ENCODE measurements at regions not wholly inside any gene's neighbourhood (a gene's known extent, or its start where the extent isn't known, plus 50 kb on each side); places are given as distances from the start of the nearest gene placed in this dataset.
A peak's percentile ranks its signal among the peaks of the same experiment; 100 is the strongest.
"Not testable (repeated sequence)": the region's sequence is repeated elsewhere in the genome, so short reads cannot be mapped to it uniquely, and the experiment has no call there.

GRCh38 chr20:53654932-53655624 lies 61.4 kb upstream of the ZNF217 start:
- DNase-seq (ENCODE audit: low read depth, low spot score) = no peak
- TF ChIP-seq POLR2AphosphoS5 (IDR thresholded peaks at IDR 0.05; ENCODE audit: borderline replicate concordance, low read depth, low read length) (no peak), EZH2 (IDR thresholded peaks at IDR 0.05) (no peak), FOXP2 (optimal IDR thresholded peaks at IDR 0.05; ENCODE audit: control extremely low read depth, extremely low read length, insufficient read depth) (no peak)
- Histone ChIP-seq H3K9me3 (ENCODE audit: low read depth, low read length) (no peaks in the 10 kb centered on the region), H3K27ac (peak overlapping the region; percentile 92), H3K4me3 (peak overlapping the region; percentile 42), H3K36me3 (ENCODE audit: insufficient read depth, low read length) (no peaks in the 10 kb centered on the region), H3K9ac (ENCODE audit: insufficient read length) (peak overlapping the region; percentile 60)

- not testable (repeated sequence) for DNase-seq (ENCODE audit: low read depth, low spot score); H3K27ac ChIP-seq; H3K9me3 ChIP-seq (ENCODE audit: low read depth, low read length); H3K9ac ChIP-seq (ENCODE audit: insufficient read length); H3K36me3 ChIP-seq (ENCODE audit: insufficient read depth, low read length); H3K4me3 ChIP-seq
Measured at GRCh38 chr20:53654521-53654920, 60.9 kb upstream of the ZNF217 start.

GRCh38 chr20:53652859-53653517 lies 59.3 kb upstream of the ZNF217 start:
- peak overlapping the region; percentile 60 for H3K27ac ChIP-seq
- H3K4me3 ChIP-seq = no peak overlapping the region
- no peaks in the 10 kb centered on the region for H3K36me3 ChIP-seq (ENCODE audit: insufficient read depth, low read length)
- no peak overlapping the region for H3K9ac ChIP-seq (ENCODE audit: insufficient read length)
- H3K9me3 ChIP-seq (ENCODE audit: low read depth, low read length) = no peaks in the 10 kb centered on the region
- TF ChIP-seq POLR2AphosphoS5 (IDR thresholded peaks at IDR 0.05; ENCODE audit: borderline replicate concordance, low read depth, low read length) (no peak), FOXP2 (optimal IDR thresholded peaks at IDR 0.05; ENCODE audit: control extremely low read depth, extremely low read length, insufficient read depth) (no peak), EZH2 (IDR thresholded peaks at IDR 0.05) (no peak)
- no peak for DNase-seq (ENCODE audit: low read depth, low spot score)

DNA sequence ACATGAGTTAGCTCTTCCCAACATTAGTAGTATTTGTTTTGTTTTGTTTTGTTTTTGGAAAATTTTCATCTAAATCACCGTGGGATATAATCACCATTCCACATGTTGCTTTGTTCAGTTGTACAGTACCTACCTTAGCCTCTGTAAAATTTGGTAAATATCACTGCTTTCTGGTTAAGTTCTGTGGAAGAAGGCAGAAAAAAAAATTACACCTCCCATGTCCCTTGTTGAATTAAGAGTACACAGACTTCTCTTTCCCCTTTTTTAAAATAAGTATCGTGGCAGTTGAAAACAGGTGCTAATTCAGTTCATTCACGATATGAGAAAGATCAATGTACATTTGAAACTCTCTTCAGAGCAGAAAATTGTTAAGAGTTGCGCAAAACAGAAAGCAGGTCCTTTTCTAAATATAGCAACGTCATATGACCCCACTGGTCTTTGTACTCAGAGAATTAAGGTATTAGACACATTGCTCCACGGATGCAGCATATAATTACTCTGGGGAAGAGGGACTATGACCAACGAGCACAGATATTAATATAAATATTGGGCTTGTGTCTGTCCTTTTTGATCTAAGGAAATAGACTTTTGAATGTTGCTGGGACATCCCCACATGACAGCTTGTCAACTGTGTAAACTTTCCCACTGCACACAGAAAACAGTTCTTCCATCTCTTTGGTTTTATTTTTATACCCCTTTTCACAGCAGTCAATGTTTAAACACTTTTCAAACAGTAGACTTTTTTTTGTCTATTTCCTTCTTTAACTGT lies 58.6 kb upstream of the ZNF217 start:
- peak overlapping the region; percentile 48 for H3K27ac ChIP-seq
- TF ChIP-seq POLR2AphosphoS5 (IDR thresholded peaks at IDR 0.05; ENCODE audit: borderline replicate concordance, low read depth, low read length) (no peak), FOXP2 (optimal IDR thresholded peaks at IDR 0.05; ENCODE audit: control extremely low read depth, extremely low read length, insufficient read depth) (no peak), EZH2 (IDR thresholded peaks at IDR 0.05) (no peak)
- DNase-seq (ENCODE audit: low read depth, low spot score) = no peak
- no peaks in the 10 kb centered on the region for H3K9me3 ChIP-seq (ENCODE audit: low read depth, low read length)
- no peak overlapping the region for H3K9ac ChIP-seq (ENCODE audit: insufficient read length)
- H3K36me3 ChIP-seq (ENCODE audit: insufficient read depth, low read length) = no peaks in the 10 kb centered on the region
- H3K4me3 ChIP-seq = no peak overlapping the region

DNA sequence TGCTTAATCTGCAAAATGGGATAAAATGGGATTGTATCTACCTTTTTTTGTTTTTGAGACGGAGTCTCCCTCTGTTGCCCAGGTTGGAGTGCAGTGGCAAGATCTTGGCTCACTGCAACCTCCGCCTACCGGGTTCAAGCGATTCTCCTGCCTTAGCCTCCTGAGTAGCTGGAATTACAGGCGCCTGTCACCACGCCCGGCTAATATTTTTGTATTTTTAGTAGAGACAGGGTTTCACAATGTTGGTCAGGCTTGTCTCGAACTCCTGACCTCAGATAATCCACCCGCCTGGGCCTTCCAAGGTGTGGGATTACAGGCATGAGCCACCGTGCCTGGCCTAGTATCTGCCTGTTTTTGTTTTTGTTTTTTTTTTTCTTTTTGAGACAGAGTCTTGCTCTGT lies 55.9 kb upstream of the ZNF217 start:
- not testable (repeated sequence) for H3K27ac ChIP-seq; H3K4me3 ChIP-seq; H3K36me3 ChIP-seq (ENCODE audit: insufficient read depth, low read length); H3K9me3 ChIP-seq (ENCODE audit: low read depth, low read length); H3K9ac ChIP-seq (ENCODE audit: insufficient read length); DNase-seq (ENCODE audit: low read depth, low spot score)

DNA sequence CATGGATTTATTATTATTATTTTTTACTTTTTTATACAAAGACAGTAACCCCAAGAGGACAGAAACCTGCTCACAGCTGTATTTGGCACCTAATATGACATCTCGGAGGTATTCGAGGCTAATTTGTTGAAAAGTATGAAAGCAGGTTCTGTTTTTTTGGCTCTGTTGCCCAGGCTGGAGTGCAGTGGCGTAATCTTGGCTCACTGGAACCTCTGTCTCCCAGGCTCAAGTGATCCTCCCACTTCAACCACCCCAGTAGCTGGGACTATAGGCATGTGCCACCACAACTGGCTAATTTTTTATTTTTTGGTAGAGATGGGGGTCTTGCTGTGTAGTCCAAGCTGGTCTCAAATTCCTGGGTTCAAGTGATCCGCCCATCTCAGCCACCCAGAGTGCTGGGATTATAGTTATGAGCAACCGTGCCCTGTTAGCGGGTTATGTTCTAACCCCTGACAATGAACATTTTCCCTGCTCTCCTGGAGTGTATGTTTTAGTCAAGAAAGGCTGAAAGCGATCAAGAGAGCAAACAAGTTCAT lies 53.7 kb upstream of the ZNF217 start:
- H3K36me3 ChIP-seq (ENCODE audit: insufficient read depth, low read length) = no peaks in the 10 kb centered on the region
- TF ChIP-seq POLR2AphosphoS5 (IDR thresholded peaks at IDR 0.05; ENCODE audit: borderline replicate concordance, low read depth, low read length) (no peak), EZH2 (IDR thresholded peaks at IDR 0.05) (no peak), FOXP2 (optimal IDR thresholded peaks at IDR 0.05; ENCODE audit: control extremely low read depth, extremely low read length, insufficient read depth) (no peak)
- H3K27ac ChIP-seq = no peak overlapping the region

DNA sequence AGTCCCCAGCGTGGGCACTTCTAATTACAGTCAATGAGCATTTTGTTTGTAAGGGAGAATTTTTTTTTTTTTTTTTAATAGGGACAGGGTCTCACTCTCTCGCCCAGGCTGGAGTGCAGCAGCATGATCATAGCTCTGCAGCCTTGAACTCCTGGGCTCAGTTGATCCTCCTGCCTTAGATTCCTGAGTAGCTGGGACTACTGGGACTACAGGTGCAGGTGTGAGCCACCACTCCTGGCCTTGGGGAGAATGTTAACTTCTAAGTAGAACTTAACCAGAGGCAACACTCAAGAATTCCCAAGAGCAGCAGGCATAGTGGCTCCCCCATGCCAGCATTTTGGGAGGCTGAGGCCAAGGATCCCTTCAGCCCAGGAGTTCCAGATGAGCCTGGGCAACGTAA lies 52.9 kb upstream of the ZNF217 start:
- no peaks in the 10 kb centered on the region for H3K36me3 ChIP-seq (ENCODE audit: insufficient read depth, low read length)
- no peaks in the 10 kb centered on the region for H3K9me3 ChIP-seq (ENCODE audit: low read depth, low read length)
- no peak overlapping the region for H3K4me3 ChIP-seq
- TF ChIP-seq FOXP2 (optimal IDR thresholded peaks at IDR 0.05; ENCODE audit: control extremely low read depth, extremely low read length, insufficient read depth) (no peak), POLR2AphosphoS5 (IDR thresholded peaks at IDR 0.05; ENCODE audit: borderline replicate concordance, low read depth, low read length) (no peak)
- no peak overlapping the region for H3K27ac ChIP-seq
- H3K9ac ChIP-seq (ENCODE audit: insufficient read length) = no peak overlapping the region
- no peak for DNase-seq (ENCODE audit: low read depth, low spot score)

More for the DNA sequence above, 53.7 kb upstream of the ZNF217 start:
- Histone ChIP-seq H3K9ac (ENCODE audit: insufficient read length) (no peak overlapping the region), H3K9me3 (ENCODE audit: low read depth, low read length) (no peaks in the 10 kb centered on the region), H3K4me3 (no peak overlapping the region)
- DNase-seq (ENCODE audit: low read depth, low spot score) = no peak

GRCh38 chr20:53645582-53645897 lies 51.9 kb upstream of the ZNF217 start:
- Histone ChIP-seq H3K9ac (ENCODE audit: insufficient read length) (no peak overlapping the region), H3K36me3 (ENCODE audit: insufficient read depth, low read length) (no peaks in the 10 kb centered on the region), H3K27ac (peak overlapping the region; percentile 42; the same call in 1 of the 2 replicates), H3K4me3 (no peak overlapping the region), H3K9me3 (ENCODE audit: low read depth, low read length) (no peaks in the 10 kb centered on the region)
- DNase-seq (ENCODE audit: low read depth, low spot score) = no peak
- TF ChIP-seq EZH2 (IDR thresholded peaks at IDR 0.05) (no peak), POLR2AphosphoS5 (IDR thresholded peaks at IDR 0.05; ENCODE audit: borderline replicate concordance, low read depth, low read length) (no peak), FOXP2 (optimal IDR thresholded peaks at IDR 0.05; ENCODE audit: control extremely low read depth, extremely low read length, insufficient read depth) (no peak)

DNA sequence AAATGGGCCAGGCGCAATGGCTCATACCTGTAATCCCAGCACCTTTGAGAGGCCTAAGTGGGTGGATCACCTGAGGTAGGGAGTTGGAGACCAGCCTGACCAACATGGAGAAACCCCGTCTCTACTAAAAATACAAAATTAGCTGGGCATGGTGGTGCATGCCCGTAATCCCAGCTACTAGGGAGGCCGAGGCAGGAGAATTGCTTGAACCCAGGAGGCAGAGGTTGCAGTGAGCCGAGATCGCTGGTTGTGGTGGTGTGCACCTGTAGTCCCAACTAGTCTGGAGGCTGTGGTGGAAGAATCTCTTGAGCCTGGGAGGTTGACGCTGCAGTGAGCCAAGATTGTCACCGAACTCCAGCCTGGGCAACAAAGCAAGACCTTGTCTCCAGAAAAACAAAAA lies 50.5 kb upstream of the ZNF217 start:
- H3K9ac ChIP-seq (ENCODE audit: insufficient read length); H3K27ac ChIP-seq; H3K36me3 ChIP-seq (ENCODE audit: insufficient read depth, low read length); DNase-seq (ENCODE audit: low read depth, low spot score); H3K9me3 ChIP-seq (ENCODE audit: low read depth, low read length); H3K4me3 ChIP-seq: not testable (repeated sequence)

Measured in SK-N-MC (cell line).